ENCODE measurements at regions not wholly inside any gene's neighbourhood (a gene's known extent, or its start where the extent isn't known, plus 50 kb on each side); places are given as distances from the start of the nearest gene placed in this dataset.

- TF ChIP-seq EZH2 (IDR thresholded peaks at IDR 0.05): no peak
- no peak for TF ChIP-seq CTCF (IDR thresholded peaks at IDR 0.05)
Observed at GRCh38 chr10:125399289-125399688, 238.9 kb upstream of the CTBP2 start.

All from neural progenitor cell (in vitro differentiated cells).